GM19035 (cell line): ENCODE measurements at regions not wholly inside any gene's neighbourhood (a gene's known extent, or its start where the extent isn't known, plus 50 kb on each side); places are given as distances from the start of the nearest gene placed in this dataset.
"Not testable (repeated sequence)": the region's sequence is repeated elsewhere in the genome, so short reads cannot be mapped to it uniquely, and the experiment has no call there.

ENCODE experiments used
- ATAC-seq: cut with Tn5 transposase; IDR thresholded peaks from one replicate; pipeline ENCODE4 v1.9.1; 2021; ENCODE audit not compliant: unreplicated experiment

DNA sequence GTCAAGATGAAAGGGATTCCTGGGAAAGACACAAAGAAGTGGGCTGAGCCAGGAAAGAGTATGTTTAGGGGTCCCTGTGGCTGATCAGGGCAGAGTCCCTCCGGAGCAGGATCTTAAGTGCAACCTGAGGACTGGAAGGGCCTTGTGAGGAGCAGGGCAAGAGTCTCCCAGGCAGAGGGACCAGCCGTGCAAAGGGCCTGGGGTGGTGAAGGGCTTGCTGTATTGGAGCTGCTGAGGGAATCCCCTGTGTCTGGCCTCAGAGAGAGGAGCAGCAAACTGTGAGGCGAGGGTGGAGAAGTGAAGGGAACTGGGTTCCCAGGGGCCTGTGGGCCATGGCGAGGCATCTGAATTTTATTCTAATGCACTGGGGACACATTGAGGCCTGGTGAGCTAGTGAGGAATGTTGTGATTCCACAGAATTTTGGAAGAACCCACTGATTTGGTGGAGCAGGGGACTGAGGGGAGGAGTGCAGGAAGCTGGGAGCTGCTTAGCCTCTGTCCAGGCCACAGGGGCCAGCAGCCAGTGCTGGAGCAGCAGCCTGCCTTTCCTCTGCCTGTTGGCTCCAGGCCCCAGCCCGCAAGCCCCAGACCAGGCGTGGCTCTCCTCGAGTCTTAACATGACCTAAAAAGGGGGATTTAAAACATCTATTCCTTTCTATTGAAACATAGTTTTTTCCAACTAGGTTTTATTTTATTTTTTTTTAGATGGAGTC lies 138.4 kb upstream of the IGFBP3 start:
- no peak for ATAC-seq

DNA sequence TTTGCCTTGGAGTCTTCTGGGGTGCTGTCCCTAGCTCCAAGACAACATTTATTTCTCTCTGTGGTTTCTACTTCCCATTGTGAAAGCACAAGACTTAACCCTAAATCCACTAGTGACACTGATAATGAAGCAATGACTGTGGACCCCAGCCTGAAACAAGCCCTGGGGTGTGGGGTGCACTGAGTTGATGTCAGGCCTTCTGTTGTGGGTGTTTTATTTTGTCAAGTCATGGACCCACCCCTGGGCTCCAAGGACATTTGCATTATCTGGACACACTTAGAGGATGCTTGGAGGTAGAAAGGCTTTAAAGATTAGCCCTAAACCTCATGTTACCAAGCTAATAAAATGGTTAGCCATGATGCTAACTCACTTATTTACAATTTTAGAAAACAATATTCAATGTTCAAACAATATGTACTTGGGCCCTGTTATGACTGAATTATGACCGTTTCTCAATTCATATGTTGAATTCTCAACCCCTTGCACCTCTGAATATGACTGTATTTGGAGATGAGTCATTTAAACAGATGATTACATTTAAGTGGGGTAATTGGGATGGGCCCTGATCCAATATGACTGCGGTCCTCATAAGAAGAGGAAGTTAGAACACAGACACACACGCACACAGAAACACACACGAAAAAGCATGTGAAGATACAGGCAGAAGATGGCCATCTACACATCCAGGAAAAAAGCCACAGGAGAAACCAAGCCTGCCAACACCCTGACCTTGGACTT lies 137.2 kb upstream of the IGFBP3 start:
- ATAC-seq, result no peak

DNA sequence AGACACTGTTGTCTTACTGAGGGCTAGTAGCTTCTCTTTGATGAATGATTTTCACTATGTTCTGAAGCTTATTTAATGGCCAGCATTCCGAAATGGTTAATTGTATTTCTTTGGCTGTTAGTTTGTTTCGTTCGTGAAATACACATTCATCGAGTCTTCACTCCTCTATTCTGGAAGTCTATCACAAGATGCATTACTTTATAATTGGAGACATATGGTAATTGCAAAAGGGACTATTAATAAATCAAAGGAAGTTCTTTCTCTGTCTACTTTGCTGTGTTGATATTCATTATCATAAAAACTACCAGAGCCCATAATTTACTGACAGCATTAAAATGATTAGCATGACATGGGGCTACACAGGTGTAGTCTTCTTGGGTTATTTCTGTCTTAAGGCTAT lies 133.8 kb upstream of the IGFBP3 start:
- no peak for ATAC-seq

DNA sequence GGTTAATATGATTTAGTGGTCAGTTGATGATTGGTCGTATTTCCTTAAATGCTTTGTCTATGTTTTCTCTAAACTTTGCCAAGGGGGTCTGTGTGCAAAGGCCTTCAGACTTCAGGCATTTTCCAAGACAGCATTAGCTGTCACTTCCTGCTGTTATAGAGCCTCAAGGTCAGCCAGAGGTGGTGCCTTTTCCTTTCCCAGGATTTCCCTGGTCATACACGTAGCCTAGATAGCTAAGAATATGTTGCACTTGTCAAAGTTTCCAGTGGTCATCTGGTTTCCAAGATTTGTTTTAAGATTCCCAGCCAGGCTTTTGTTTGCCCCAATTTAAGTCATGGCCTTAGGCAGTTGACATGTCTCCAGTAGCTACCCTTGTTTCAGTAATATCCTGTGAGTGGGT lies 133.2 kb upstream of the IGFBP3 start:
- no peak for ATAC-seq

DNA sequence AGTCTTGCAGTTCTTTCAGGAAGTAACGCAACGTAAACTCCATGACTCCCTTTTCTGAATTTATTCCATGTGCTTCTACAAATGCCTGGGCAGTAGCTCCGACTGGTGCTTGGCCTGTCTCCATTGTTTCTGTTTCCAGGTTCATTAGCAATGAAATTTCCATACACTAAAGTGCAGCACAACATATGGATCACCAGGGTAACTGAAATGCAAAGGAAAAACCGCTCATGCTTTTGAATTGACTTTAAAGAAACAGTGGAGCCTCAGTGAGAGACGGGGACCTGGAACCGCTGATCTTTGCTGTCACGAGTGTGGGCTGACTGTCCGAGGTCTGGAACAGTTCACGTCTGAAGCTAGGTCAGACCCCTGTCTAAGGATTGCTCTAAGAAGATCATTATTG lies 126.5 kb upstream of the IGFBP3 start:
- ATAC-seq, result no peak

DNA sequence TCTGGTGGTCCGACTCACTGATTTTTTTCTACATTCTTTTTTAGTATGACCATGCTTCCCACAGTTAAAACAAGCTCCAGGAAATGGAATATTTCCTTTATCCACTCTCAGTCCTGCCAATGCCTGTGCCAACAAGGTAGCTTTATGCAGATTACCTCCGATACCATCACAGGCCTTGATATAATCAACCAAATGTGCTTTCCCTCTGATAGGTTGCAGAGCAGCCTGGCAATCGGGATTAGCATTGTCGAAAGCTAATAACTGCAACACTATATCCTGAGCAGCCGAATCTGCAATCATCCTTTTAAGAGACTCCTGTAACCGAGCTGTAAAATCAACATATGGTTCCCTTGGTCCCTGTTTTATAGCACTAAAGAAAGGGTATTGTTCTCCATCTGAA lies 122.3 kb upstream of the IGFBP3 start:
- not testable (repeated sequence) for ATAC-seq

DNA sequence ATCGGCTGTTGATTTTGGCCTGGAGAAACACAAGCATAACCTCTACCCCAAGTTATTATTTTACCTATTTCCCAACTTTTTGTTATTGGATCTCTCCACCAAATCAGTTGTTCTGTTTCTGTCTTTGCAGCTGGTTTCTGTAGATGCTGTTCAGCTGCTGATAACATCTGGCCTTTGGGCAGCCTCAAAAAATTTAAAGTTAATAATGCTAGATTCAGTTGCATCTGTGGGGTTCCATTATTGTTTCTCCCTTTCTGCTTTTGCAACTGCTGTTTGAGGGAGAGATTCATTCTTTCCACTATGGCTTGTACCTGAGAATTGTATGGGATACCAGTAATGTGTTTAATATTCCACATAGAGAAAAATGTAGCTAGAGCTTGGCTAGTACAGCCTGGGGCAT lies 118.7 kb upstream of the IGFBP3 start:
- not testable (repeated sequence) for ATAC-seq

DNA sequence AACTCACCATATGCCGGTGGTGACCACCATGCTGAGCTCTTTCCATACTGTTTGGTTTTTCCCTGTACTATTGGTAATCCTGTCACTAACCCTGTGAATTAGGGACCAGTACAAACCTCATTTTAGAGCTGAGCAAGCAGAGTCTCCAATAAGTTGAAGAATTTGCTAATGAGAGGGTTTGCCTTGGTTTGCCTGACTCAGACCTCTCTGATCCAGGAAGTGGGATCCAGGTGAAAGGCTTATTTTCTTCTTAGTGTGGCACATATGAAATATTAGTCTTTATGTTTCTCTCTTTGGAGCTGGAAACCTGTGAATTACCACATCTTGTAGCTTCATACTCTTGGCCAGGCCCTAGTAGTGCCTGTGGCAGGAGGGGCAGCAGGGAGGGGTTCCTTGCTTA lies 114.1 kb upstream of the IGFBP3 start:
- no peak for ATAC-seq

DNA sequence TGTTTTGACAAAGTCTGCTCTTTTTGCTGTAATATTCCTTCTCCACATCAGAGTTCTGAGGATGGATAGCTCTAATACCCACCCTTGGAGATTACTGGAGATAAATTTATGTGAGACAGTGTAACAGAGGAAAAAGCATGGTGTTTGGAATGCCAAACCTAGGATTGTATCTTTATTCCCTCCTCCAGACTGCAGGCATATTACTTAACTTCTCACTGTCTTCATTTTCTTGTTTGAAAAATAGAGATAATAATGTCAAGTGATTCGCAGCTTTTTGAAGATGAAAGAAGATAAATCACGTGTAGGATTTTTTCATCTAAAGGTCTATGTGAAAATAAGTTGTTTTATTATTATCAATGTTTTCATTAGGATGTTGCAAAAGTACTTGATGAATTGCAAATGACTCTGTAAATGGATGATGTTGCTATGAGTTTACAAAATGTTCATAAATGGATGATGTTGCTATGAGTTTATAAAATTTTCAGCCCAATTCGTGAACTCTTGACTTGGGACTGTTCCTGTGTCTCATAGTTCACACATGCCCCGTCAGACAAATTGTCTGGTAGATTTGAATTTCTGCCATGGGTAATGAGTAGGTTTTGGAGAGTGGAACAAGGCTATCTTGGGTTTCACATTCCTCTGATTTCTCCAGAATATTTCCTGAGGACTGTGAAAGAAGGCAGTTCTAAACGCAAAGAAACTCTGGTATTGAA lies 113.1 kb upstream of the IGFBP3 start:
- ATAC-seq, result no peak

DNA sequence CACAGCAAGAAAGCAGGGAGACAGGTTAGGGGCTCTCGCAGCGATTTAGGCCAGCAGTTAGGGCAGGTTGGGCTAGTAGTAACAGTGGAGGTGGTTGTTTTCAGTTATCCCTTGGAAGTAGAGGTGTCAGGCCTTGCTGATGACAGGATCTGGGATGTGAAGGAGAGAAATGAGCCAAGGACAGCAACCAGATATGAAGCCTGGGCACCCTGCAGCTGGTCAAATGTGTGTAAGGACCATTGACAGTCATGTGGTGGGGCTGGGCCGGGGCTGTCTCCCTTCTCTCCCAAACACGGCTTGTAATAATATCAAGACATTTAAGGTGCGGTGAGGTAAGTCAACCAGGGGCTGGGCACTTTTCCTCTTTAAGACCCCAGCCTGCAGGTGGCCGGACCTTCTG lies 112.5 kb upstream of the IGFBP3 start:
- no peak for ATAC-seq

DNA sequence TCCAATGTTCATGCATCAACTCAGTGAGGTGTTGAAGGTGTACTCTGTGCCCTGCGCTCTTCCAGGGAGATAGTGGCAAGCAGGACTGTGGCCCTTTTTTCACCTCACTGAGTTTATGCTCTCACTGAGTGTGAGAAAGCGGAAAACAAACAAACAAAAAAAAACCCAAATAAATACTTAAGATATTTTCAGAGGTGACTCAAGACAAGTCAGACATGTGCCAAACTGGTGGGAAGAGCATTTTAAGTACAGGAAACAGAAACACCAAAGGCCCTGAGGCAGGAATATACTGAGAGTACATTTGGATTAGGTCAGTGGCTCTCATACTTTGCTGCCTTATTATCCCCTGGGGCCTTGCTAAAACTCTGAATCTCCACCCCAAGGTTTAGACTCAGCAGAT lies 111.9 kb upstream of the IGFBP3 start:
- ATAC-seq, result no peak

DNA sequence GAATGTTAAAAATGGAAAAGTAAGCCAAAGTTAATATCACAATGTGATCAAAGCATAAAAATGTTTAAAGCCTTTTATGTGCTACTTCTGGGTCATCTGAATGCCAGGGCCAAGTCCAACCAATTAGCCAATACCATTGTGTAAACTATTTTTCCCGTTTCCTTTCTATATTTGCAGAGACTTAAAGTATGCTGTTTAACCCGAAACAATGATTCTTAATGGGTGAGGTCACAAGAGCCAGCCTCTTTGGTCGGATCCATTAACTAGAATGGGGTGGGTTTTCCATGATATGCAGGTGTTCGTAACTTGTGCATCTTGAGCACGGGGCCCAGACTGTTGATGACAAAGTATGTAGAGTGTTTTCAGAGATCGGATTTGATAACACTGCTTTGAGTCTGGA lies 111.3 kb upstream of the IGFBP3 start:
- ATAC-seq, result no peak

DNA sequence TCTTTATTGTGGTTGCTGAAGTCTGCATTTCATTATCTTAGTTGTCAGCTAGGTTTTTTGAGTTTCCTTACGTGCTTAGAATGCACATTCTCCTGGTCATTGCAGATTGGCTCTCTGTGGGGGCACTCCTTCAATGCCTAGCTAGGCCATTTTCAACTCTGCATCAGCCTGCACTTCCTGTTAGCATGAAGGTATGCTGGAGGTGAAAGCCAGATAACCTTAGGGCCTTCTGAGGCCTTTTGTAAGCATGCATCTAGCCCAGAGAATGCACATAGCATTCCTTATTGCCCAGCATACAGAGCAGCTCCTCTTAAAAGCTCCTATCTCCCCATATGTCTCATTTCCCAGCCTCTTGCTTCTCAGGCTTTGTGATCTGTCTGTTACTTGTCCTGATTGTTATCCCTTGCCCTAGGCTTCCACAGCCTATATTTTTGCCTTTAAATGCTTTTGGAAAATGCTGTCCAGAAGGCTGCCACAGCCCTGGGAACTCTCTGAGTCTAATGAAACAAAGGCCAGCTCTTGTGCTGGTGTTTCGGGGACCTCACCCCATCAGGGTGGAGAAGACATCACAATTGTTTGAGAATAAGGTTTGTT lies 108.1 kb upstream of the IGFBP3 start:
- ATAC-seq, result no peak

DNA sequence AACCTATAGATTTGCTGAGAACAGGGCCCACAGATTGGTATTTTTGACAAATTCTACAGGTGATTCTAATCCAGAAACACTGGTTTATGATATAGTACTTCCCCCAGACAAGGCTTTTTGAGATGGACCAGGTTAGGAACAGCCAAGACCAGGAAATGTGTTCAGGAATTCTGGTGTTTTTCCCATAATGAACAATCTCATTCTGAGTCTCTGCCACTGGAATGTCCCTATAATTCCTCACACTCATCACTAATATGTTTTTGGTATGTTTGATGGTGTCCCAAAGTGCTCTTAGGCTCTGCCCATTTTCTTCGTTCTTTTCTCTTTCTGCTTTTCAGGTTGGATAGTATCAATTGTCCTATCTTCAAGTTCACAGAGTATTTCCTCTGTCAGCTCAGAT lies 107.2 kb upstream of the IGFBP3 start:
- no peak for ATAC-seq

DNA sequence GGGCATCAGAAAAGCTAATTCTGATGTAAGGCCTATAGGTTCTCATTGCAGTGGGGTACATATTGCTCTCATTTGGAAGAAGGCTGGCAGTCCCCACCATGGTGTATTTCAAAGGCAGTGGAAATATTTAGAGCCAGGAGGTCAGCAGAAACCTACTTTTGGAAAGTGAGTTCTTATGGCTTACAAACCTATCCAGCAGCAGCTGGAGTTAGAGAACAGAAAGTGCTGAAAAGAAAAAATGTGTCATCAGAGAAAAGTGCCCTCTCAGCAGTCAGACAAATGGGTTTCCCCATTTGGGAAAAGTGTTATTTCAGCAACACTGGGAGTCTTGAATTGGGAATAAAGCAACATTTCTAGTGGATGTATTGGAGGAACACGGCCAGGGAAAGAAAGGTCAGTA lies 105.7 kb upstream of the IGFBP3 start:
- no peak for ATAC-seq

DNA sequence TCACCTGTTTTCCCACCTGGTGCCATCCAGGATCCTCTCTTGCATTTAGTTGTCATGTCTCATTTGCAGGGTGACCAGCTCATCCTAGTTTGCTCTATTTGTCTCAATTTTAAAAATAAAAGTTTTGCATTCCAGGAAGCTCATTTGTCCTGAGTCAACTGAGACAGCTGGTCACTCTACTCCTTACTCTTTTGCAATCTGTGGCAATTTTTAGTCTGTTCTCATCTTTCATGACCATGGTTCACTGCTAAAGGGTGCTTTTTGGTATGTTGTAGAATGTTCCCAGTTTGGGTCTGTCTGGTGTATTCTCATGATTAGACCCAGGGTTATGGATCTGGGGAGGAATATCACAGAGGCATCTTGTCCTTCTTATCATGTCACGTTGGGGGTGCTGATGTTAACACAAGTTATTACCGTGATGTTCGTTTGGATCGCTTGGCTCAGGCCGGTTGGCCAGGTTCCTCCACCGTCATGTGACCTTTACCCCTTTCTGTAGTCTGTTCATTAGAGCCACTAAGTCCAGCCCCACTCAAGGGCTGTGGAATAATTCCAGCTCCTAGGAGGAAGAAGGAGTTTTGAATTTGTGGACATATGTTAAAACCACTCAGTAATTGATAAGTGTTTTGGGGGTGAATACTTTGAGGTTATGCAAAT lies 103.3 kb upstream of the IGFBP3 start:
- no peak for ATAC-seq

DNA sequence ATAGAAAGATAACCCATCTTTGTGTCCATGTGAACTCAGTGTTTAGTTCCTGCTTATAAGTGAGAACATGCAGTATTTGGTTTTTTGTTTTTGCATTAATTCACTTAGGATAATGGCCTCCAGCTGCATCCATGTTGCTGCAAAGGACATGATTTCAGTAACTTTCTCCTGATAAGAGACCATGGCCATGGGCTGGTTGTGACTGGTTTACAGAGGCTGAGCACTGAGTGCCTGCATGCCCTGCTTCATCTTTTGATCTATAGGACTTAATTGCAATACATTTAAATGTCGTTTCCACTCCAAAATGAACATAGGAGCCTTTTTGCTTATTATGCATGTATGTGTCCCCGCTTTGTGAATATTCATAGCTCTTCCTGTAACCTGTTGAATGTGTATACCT lies 101.3 kb upstream of the IGFBP3 start:
- ATAC-seq, result no peak

DNA sequence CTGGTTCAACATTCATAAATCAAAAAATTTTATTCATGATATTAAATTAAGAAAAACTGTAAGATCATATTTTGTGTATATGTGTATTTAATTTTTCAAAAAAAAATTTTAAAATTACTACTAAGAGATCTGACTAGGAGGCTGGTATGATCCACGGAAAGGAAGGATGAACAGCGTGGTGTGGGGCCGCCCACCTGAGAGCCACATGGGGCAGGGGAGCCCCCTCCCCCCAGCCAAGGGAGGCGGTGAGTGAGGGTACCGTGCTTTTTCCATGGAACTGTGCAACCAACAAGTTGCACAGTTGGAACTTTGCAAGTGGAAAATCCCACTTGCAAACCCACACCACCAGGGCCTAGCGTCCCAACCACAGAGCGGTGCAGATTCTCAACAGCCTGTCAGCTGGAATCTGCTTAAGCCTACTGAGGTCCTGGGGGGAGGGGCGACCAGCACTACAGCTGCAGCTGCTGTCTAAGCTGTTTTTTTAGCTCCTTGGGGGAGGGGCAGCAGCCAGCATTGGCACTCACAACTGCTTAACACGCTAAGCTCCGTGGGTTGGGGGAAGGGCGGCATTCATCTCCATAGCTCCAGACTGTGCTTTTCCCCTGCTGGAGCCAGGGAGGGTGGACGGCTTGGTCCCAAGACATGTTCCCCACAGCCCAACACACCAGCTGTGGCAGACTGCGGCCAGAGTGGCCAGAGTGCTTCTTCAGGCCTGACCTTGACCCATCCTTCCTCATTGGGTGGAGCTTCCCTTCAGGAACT lies 94.2 kb upstream of the IGFBP3 start:
- ATAC-seq, result no peak

DNA sequence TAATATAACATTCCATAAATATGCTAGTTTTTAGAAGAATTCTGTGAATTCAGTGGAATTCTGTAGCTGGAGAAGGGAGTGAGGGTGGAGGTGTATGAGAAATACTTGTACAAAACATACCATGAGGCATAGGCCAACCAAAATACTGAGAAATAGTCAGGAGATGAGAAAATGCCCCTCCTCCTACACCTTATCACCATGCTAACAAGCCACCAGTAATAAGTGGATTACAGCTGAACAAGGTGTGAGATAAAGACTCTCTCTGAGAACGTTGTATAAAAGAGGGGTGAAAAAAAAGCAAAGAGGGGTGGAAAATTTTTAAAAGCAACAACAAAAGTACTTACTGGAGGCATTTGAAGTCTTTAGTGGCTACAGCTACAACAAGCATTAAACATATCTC lies 90.4 kb upstream of the IGFBP3 start:
- no peak for ATAC-seq

DNA sequence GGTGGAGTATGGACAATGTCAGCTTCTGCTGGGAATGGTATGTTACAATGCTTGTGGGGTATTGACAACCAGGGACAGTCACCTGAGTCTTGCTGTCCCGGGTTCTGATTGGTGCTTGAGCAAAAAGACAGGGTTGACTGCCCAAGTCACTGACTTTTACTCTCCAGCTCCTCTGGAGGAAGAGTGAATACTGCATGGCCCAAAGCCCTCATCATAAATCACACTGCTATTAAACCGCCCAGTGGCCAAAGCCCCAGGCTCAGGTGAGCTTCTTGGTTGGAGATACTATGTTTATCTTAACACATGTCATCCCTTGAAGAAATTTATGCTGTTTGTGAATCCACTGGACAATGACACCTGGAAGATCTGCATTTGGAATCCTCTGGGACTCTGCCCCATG lies 90.0 kb upstream of the IGFBP3 start:
- ATAC-seq, result no peak

DNA sequence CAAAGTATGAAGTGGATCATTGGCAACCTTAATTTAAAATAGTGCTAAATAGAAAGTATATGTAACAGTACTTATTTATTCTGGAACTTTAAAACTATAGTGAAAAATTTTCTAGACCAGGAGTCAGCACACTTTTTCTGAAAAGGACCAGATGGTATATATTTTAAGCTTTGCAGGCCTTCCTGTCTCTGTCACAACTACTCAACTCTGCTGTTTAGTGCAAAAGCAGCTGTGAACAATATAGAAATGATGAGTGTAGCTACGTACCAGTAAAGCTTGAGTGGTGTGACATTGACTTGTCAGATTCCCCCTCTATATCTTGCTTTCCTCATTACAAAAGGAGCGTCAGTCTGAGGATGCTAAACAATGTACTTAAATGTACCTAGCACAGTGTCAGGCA lies 88.1 kb upstream of the IGFBP3 start:
- no peak for ATAC-seq
